GM23338 (cell line): ENCODE measurements at regions not wholly inside any gene's neighbourhood (a gene's known extent, or its start where the extent isn't known, plus 50 kb on each side); places are given as distances from the start of the nearest gene placed in this dataset.

Experiments used
- ATAC-seq: fragments of 200-7000 bp; cut with Tn5 transposase; 3 replicates; pipeline ENCODE4 v1.9.1; 2020
- DNase-seq: peaks from one replicate; pipeline ENCODE4 v3.0.0-alpha.2; 2015; ENCODE audit warnings: low spot score
- H2AFZ ChIP-seq: fragments of 200-600 bp; sonication (generic); 2 replicates; pipeline ENCODE4 v1.8.0; 2016; ENCODE audit warnings: antibody characterized with exemption, mild to moderate bottlenecking, moderate library complexity
- H3F3A ChIP-seq: fragments of 200-600 bp; sonication (generic); replicated peaks from 2 replicates; pipeline ENCODE4 v1.8.0; 2017; ENCODE audit warnings: antibody characterized with exemption, mixed run types, low read depth
- H3K27ac ChIP-seq: fragments of 200-600 bp; sonication (generic); 2 replicates; pipeline ENCODE4 v1.6.1; 2016; ENCODE audit warnings: low read depth
- H3K27me3 ChIP-seq: fragments of 200-600 bp; sonication (generic); 2 replicates; pipeline ENCODE4 v1.8.0; 2016; ENCODE audit warnings: mild to moderate bottlenecking, mixed run types, moderate library complexity; ENCODE audit not compliant: insufficient read depth
- H3K36me3 ChIP-seq: fragments of 200-600 bp; sonication (generic); 2 replicates; pipeline ENCODE4 v1.8.0; 2016; ENCODE audit warnings: mild to moderate bottlenecking; ENCODE audit not compliant: insufficient read depth
- H3K4me1 ChIP-seq: fragments of 200-600 bp; sonication (generic); 2 replicates; pipeline ENCODE4 v1.8.0; 2016; ENCODE audit warnings: mild to moderate bottlenecking, moderate library complexity; ENCODE audit not compliant: insufficient read depth
- H3K4me2 ChIP-seq: fragments of 200-600 bp; sonication (generic); 2 replicates; pipeline ENCODE4 v1.7.1; 2017; ENCODE audit warnings: mixed run types
- H3K4me3 ChIP-seq: fragments of 200-600 bp; sonication (generic); 2 replicates; pipeline ENCODE4 v1.6.1; 2016; ENCODE audit warnings: mixed run types
- H3K79me2 ChIP-seq: fragments of 200-600 bp; sonication (generic); replicated peaks from 2 replicates; pipeline ENCODE4 v1.8.0; 2017; ENCODE audit warnings: mild to moderate bottlenecking; ENCODE audit not compliant: insufficient read depth
- H3K9me2 ChIP-seq: fragments of 200-600 bp; sonication (generic); 2 replicates; pipeline ENCODE4 v1.8.0; 2017; ENCODE audit not compliant: insufficient read depth
- H4K20me1 ChIP-seq: fragments of 200-600 bp; sonication (generic); replicated peaks from 2 replicates; pipeline ENCODE4 v1.8.0; 2017; ENCODE audit warnings: mild to moderate bottlenecking; ENCODE audit not compliant: insufficient read depth
- H3K27ac Mint-ChIP-seq: 2 replicates; pipeline ENCODE4 v1.8.0; 2020; ENCODE audit warnings: inconsistent platforms, mild to moderate bottlenecking, moderate library complexity, mixed read lengths
- H3K27me3 Mint-ChIP-seq: 3 replicates; pipeline ENCODE4 v1.8.0; 2022; ENCODE audit warnings: low read depth, mild to moderate bottlenecking, moderate library complexity, mixed read lengths, inconsistent platforms; ENCODE audit not compliant: insufficient read depth, poor library complexity
- H3K36me3 Mint-ChIP-seq: 3 replicates; pipeline ENCODE4 v1.8.0; 2021; ENCODE audit warnings: low read depth, mild to moderate bottlenecking, inconsistent platforms, moderate library complexity, mixed read lengths
- H3K4me1 Mint-ChIP-seq: 3 replicates; pipeline ENCODE4 v1.8.0; 2020; ENCODE audit warnings: mild to moderate bottlenecking, inconsistent platforms, mixed read lengths
- H3K4me3 Mint-ChIP-seq: 3 replicates; pipeline ENCODE4 v1.8.0; 2021; ENCODE audit warnings: moderate library complexity, mild to moderate bottlenecking, inconsistent platforms, mixed read lengths
- H3K9me3 Mint-ChIP-seq: 3 replicates; pipeline ENCODE4 v1.8.0; 2020; ENCODE audit warnings: moderate library complexity, mild to moderate bottlenecking, inconsistent platforms, mixed read lengths
- EZH2 ChIP-seq: fragments of 200-600 bp; sonication (generic); IDR thresholded peaks from one replicate; pipeline ENCODE4 v1.8.0; 2017; ENCODE audit warnings: antibody characterized with exemption, mild to moderate bottlenecking, low read depth; ENCODE audit not compliant: unreplicated experiment
- JUNB ChIP-seq: IDR thresholded peaks from one replicate; pipeline ENCODE4 v1.6.1; 2016; ENCODE audit warnings: antibody characterized with exemption; ENCODE audit not compliant: unreplicated experiment
- POLR2AphosphoS5 ChIP-seq: IDR thresholded peaks from 2 replicates; pipeline ENCODE4 v1.6.1; 2016; ENCODE audit warnings: antibody characterized with exemption, low read depth
- STAT1 ChIP-seq: IDR thresholded peaks from one replicate; pipeline ENCODE4 v1.6.1; 2016; ENCODE audit warnings: antibody characterized with exemption; ENCODE audit not compliant: unreplicated experiment
- ZNF331 ChIP-seq: fragments of 250-450 bp; sonication (Bioruptor Pico); IDR thresholded peaks from 2 replicates; pipeline ENCODE4 v1.5.0; 2020; ENCODE audit warnings: low read depth, mild to moderate bottlenecking, moderate library complexity
- TF ChIP-seq, protein P1 (sequence below), 2 experiments: fragments of 200-600 bp in 1 of 2; sonication (generic) in 1 of 2; conservative IDR thresholded peaks; 2 replicates each; pipeline versions ENCODE4 v1.5.1 to v1.6.1; 2016 to 2017; ENCODE audit warnings: antibody characterized with exemption in 2 of 2, low read depth in 2 of 2, mild to moderate bottlenecking in 2 of 2, moderate library complexity in 1 of 2
- TF ChIP-seq, protein P2 (sequence below): IDR thresholded peaks from one replicate; pipeline ENCODE4 v1.6.1; 2018; ENCODE audit warnings: antibody characterized with exemption; ENCODE audit not compliant: unreplicated experiment

DNA sequence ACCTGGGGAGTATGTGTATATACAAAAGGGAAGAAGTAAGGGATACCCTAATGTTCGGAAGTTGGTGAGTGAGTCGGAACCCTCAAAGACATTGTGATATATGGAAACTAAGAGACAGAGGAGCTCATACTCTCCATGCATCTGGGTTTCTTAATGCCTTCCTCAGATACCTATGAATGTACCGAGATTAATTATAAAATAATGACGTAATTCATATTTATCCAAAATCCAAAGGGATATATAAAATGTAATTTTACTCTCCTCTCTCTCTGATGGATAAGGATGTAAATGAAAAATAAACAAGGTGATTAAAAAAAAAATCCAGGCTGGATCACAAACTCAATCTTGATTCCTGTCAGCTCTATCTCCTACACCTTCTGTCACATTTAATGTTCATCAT, 275.9 kb upstream of the FAM241A start:
- no peak overlapping the region for H2AFZ ChIP-seq
- H3K9me3 Mint-ChIP-seq, result no peaks in the 10 kb centered on the region; the same call in 2 of the 3 replicates

DNA sequence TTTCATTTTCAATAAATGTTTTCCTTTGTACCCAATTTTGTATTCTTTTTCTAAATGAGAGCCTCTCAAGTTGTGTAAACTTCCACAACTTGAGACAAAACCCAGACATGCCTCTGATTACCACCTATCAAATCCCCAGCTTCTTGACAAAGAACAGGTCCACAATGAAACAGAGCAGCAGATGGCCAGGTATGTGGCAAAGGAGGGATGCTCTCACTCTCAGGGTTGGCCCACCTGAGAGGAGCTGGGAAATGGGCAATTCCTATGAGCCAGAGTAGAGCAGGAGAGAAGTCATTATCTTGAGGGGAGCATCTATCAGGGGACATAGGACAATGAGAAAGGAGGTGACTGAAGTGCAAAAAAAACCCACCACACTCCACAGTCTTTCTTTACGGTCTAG, 273.5 kb upstream of the FAM241A start:
- no peak overlapping the region for H3K4me2 ChIP-seq
- DNase-seq, result peak; percentile 25
- no peak overlapping the region for H3K27ac ChIP-seq
- H3K9me3 Mint-ChIP-seq, result no peaks in the 10 kb centered on the region; the same call in 2 of the 3 replicates
- H3K79me2 ChIP-seq, result no peaks in the 10 kb centered on the region
- no peaks in the 10 kb centered on the region for H4K20me1 ChIP-seq
- no peaks in the 10 kb centered on the region for H3F3A ChIP-seq
- peak; percentile 69 for ATAC-seq
- no peak overlapping the region for H3K4me3 ChIP-seq
- H3K4me1 ChIP-seq, result no peaks in the 10 kb centered on the region
- H3K36me3 ChIP-seq, result no peaks in the 10 kb centered on the region
- H3K9me2 ChIP-seq, result no peaks in the 10 kb centered on the region
- H3K4me1 Mint-ChIP-seq, result peaks cover 6% of the 10 kb centered on the region
- no peaks in the 10 kb centered on the region for H3K36me3 Mint-ChIP-seq
- H3K27me3 ChIP-seq, result no peaks in the 10 kb centered on the region
- H2AFZ ChIP-seq, result no peak overlapping the region
- peak overlapping the region; percentile 22; the same call in 1 of the 2 replicates for H3K27ac Mint-ChIP-seq
- no peak overlapping the region for H3K4me3 Mint-ChIP-seq
- peaks cover 1% of the 10 kb centered on the region for H3K27me3 Mint-ChIP-seq
- no peak for TF ChIP-seq JUNB
- TF ChIP-seq POLR2AphosphoS5, result no peak
- TF ChIP-seq STAT1, result no peak
- no peak for TF ChIP-seq EZH2

More for the DNA sequence above, 275.9 kb upstream of the FAM241A start:
- Histone ChIP-seq H3K27ac (no peak overlapping the region), H4K20me1 (no peaks in the 10 kb centered on the region), H3K27me3 (no peaks in the 10 kb centered on the region), H3K4me1 (no peaks in the 10 kb centered on the region), H3K36me3 (no peaks in the 10 kb centered on the region), H3K4me2 (no peak overlapping the region), H3F3A (no peaks in the 10 kb centered on the region), H3K4me3 (no peak overlapping the region), H3K79me2 (no peaks in the 10 kb centered on the region), H3K9me2 (no peaks in the 10 kb centered on the region)
- ATAC-seq (no peak), DNase-seq (no peak)
- no peak overlapping the region for H3K27ac Mint-ChIP-seq
- TF ChIP-seq, protein P1, sequence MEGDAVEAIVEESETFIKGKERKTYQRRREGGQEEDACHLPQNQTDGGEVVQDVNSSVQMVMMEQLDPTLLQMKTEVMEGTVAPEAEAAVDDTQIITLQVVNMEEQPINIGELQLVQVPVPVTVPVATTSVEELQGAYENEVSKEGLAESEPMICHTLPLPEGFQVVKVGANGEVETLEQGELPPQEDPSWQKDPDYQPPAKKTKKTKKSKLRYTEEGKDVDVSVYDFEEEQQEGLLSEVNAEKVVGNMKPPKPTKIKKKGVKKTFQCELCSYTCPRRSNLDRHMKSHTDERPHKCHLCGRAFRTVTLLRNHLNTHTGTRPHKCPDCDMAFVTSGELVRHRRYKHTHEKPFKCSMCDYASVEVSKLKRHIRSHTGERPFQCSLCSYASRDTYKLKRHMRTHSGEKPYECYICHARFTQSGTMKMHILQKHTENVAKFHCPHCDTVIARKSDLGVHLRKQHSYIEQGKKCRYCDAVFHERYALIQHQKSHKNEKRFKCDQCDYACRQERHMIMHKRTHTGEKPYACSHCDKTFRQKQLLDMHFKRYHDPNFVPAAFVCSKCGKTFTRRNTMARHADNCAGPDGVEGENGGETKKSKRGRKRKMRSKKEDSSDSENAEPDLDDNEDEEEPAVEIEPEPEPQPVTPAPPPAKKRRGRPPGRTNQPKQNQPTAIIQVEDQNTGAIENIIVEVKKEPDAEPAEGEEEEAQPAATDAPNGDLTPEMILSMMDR (conservative IDR thresholded peaks at IDR 0.05; ENCODE audit: low read depth in 2 of 2), result no peak
- no peak for TF ChIP-seq STAT1
- TF ChIP-seq POLR2AphosphoS5, result no peak
- TF ChIP-seq, protein P2, sequence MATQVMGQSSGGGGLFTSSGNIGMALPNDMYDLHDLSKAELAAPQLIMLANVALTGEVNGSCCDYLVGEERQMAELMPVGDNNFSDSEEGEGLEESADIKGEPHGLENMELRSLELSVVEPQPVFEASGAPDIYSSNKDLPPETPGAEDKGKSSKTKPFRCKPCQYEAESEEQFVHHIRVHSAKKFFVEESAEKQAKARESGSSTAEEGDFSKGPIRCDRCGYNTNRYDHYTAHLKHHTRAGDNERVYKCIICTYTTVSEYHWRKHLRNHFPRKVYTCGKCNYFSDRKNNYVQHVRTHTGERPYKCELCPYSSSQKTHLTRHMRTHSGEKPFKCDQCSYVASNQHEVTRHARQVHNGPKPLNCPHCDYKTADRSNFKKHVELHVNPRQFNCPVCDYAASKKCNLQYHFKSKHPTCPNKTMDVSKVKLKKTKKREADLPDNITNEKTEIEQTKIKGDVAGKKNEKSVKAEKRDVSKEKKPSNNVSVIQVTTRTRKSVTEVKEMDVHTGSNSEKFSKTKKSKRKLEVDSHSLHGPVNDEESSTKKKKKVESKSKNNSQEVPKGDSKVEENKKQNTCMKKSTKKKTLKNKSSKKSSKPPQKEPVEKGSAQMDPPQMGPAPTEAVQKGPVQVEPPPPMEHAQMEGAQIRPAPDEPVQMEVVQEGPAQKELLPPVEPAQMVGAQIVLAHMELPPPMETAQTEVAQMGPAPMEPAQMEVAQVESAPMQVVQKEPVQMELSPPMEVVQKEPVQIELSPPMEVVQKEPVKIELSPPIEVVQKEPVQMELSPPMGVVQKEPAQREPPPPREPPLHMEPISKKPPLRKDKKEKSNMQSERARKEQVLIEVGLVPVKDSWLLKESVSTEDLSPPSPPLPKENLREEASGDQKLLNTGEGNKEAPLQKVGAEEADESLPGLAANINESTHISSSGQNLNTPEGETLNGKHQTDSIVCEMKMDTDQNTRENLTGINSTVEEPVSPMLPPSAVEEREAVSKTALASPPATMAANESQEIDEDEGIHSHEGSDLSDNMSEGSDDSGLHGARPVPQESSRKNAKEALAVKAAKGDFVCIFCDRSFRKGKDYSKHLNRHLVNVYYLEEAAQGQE, result no peak
- TF ChIP-seq ZNF331, result no peak
- TF ChIP-seq JUNB, result no peak
- peaks cover 6% of the 10 kb centered on the region for H3K4me1 Mint-ChIP-seq
- no peaks in the 10 kb centered on the region for H3K36me3 Mint-ChIP-seq
- H3K4me3 Mint-ChIP-seq, result no peak overlapping the region
- H3K27me3 Mint-ChIP-seq, result no peaks in the 10 kb centered on the region
